ENCODE measurements at regions not wholly inside any gene's neighbourhood (a gene's known extent, or its start where the extent isn't known, plus 50 kb on each side); places are given as distances from the start of the nearest gene placed in this dataset.

DNA sequence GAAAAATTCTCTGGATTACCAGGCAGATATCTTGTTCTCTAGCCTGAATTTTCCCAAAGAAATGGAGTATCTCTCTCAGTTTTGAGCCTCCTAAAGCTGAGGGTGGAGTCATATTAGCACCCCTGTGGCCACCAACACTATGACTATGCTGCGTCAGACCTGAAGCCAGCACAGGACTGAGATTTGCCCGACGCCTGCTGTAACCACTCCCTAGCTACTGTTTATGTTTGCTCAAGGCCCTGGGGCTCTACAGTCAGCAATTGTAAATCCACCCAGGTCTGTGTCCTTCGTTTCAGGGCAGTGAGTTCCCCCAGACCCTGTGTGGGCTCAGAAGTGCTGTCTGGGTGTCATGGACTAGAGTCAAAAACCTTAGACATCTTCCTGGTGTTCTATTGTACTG, 61.4 kb downstream of the ZXDA start:
- DNase-seq (ENCODE audit: low spot score): no peak

DNA sequence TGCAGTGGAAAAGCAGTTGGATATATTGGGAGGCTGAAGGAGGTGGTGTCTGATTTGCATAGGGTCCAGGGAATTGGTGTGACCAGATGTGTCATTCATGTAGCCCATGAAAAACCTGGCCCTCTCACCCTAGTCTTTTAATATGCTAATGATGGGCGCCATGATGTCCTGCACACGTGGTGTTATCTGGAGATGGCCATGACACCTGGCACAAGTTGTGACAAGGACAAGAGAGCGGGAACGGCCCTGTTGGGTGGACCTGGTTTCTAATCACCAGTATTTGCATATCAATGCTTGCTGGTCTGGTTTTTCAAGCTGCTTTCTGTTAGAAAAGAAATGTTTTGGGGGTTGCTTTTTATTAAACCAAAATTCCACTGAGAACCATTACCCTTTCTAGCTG, 87.4 kb downstream of the ZXDA start:
- no peak for DNase-seq (ENCODE audit: low spot score)

GRCh38 chrX:57822398-57822797, 87.9 kb downstream of the ZXDA start:
- no peak for DNase-seq (ENCODE audit: low spot score)

GRCh38 chrX:57821703-57822387, 88.4 kb downstream of the ZXDA start:
- peak; percentile 49 for DNase-seq (ENCODE audit: low spot score)

DNA sequence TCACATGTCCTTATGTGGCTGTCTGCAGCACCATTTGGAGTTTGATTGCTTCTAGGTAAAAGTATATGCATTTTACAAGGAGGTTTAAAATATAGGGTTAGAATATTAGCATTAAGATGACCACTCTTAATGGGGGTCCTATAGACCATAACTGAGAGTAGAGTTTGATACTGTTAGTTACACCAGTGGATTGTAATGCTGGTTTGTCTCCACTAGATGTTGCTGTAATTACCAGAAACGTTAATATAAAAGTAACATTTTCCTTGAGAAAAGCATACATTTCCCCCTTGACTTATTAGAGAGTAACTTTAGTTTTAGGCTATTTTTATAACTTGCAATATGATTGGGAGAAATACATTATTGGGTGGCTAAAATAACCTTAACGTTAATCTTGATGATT, 93.0 kb downstream of the ZXDA start:
- no peak for DNase-seq (ENCODE audit: low spot score)

DNA sequence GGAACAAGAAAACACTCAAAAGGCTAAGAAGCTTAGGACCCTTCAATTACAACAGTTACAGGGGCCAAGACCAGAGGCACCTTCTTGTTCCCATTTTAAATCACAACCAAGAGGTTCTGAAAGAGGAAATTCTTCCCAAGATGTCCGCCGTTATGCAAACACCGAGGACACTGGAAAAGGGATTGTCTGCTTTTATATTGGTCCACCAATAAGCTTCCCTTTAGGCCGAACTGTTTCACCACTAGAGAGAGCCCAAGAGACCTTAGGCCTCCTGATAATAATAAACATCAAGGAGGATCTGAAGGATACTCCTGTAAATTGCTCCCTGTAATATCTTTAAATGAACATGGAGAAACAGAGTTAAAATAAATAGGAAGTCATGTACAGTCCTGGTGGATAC, 92.6 kb upstream of the NLRP2B start:
- DNase-seq (ENCODE audit: low spot score): no peak

DNA sequence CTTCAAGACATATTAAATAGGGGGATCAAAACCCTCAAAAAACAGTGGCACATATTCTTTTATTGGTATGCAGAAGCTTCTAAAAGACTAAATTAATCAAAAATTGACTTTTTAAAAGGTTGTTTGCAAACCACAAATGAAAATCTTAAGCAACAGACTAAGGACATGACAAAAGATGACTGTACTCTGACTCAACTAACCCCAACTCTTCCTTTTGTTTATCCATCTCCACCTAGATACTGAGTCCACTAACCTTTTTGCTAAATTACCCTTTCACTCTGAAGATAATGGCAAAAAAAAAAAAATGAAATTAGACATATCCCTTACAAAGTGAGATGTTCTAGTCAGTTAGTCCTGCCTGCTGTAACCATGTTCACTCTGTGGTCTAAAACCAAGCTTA, 91.6 kb upstream of the NLRP2B start:
- DNase-seq (ENCODE audit: low spot score): no peak

DNA sequence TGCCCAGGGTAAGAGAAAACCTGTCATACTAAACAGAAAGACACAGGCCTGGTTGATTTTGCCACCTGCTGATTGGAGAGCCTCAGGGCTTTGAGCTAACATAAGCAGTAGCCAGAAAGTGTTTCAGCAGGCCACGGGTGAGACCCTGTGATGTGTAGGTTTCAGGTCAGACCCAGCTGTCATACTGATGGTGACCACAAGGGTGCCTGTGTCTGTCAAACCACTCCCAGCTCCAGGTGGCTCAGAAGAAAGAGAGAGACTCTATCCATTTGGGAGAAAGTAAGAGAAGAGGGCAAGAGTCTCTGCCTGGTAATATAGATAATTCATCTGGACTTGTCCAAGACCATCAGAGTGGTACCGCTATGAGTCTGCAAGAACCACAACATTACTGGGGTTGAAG, 72.8 kb upstream of the NLRP2B start:
- no peak for DNase-seq (ENCODE audit: low spot score)

DNA sequence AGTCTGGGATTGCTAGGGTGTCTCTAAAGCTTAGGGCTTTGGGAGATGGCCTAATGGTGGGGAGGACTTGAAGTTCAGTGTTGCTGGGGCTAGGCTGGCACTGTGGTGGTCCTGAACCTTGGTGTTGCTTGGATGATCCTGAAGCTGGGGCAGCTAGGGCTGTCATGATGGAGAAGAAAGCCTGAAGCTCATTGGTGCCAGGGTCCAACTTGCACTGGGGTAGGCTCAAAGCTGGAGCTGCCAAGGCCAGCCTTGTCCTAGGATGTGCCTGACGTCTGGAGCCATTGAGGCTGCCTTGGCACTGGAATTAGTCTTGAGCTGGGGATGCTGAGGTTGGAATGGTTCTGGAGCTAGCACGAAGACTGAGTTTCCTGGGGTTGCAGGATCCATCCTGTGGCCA, 61.0 kb upstream of the NLRP2B start:
- no peak for DNase-seq (ENCODE audit: low spot score)

GRCh38 chrX:57737881-57738280, 57.8 kb upstream of the NLRP2B start:
- no peak for DNase-seq (ENCODE audit: low spot score)

Data from putamen (tissue), 1 donor.